ENCODE measurements at regions not wholly inside any gene's neighbourhood (a gene's known extent, or its start where the extent isn't known, plus 50 kb on each side); places are given as distances from the start of the nearest gene placed in this dataset.

DNA sequence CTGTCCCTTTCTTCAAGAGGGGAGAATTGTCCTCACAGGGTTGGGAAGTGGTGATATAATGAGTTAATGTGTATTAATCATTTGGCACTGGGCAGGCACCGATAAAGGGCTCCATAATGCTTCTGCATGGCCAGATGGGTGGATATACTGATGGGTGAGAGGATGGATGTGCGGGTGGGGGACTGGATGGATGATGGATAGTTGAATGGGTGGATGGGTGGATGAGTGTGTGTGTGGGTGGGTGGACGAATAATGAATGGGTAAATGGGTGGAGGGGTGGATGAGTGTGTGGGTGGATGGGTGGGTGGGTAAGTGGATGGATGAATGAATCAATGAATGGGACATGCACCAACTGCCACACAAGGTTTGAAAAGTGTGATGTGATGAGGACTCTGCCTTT is 127.2 kb downstream of the ACKR3 start:
- ATAC-seq: no peak
- Histone ChIP-seq H3K27ac (ENCODE audit: extremely low read depth, low read depth, low read length) (no peak overlapping the region), H3K4me1 (replicated peaks in 1 of 2; ENCODE audit: control insufficient read depth in 2 of 2, insufficient read depth in 2 of 2, low read length in 2 of 2) (no peaks in the 10 kb centered on the region), H3K4me3 (no peak overlapping the region), H3K27me3 (ENCODE audit: control insufficient read depth in 2 of 2, insufficient read depth in 2 of 2, low read length in 2 of 2) (peaks cover 0 to 19% of the 10 kb centered on the region in 2 experiments; a peak in 2 of 5 replicates), H3K4me2 (ENCODE audit: insufficient read depth, low read length) (no peak overlapping the region), H4K20me1 (replicated peaks; ENCODE audit: control insufficient read depth, insufficient read depth, low read length) (no peaks in the 10 kb centered on the region), H2AFZ (ENCODE audit: low read depth, low read length) (no peak overlapping the region), H3K79me2 (ENCODE audit: control insufficient read depth, insufficient read depth, low read length) (no peaks in the 10 kb centered on the region), H3K9me3 (replicated peaks; ENCODE audit: control insufficient read depth, insufficient read depth, low read depth, low read length) (no peaks in the 10 kb centered on the region), H3K36me3 (ENCODE audit: control insufficient read depth, insufficient read depth, low read length) (no peaks in the 10 kb centered on the region), H3K9me1 (ENCODE audit: control insufficient read depth, insufficient read depth, low read length) (no peaks in the 10 kb centered on the region), H3K9ac (ENCODE audit: insufficient read depth in 1 of 2, low read depth in 2 of 2, low read length in 2 of 2) (no peak overlapping the region)
- no peak for TF ChIP-seq NR2C1 (IDR thresholded peaks at IDR 0.05)
- no peak for TF ChIP-seq NR2C1 (tag; IDR thresholded peaks at IDR 0.05)
- TF ChIP-seq, protein P1, sequence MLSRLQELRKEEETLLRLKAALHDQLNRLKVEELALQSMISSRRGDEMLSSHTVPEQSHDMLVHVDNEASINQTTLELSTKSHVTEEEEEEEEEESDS (CRISPR knock-in tag; IDR thresholded peaks at IDR 0.05): no peak
- TF ChIP-seq EZH2 (IDR thresholded peaks at IDR 0.05; ENCODE audit: borderline replicate concordance, low read depth, low read length): no peak
- no peak for TF ChIP-seq ZNF143 (CRISPR knock-in tag; IDR thresholded peaks at IDR 0.05)
- no peak for TF ChIP-seq ZNF77 (CRISPR knock-in tag; IDR thresholded peaks at IDR 0.05)
- TF ChIP-seq, protein P2, sequence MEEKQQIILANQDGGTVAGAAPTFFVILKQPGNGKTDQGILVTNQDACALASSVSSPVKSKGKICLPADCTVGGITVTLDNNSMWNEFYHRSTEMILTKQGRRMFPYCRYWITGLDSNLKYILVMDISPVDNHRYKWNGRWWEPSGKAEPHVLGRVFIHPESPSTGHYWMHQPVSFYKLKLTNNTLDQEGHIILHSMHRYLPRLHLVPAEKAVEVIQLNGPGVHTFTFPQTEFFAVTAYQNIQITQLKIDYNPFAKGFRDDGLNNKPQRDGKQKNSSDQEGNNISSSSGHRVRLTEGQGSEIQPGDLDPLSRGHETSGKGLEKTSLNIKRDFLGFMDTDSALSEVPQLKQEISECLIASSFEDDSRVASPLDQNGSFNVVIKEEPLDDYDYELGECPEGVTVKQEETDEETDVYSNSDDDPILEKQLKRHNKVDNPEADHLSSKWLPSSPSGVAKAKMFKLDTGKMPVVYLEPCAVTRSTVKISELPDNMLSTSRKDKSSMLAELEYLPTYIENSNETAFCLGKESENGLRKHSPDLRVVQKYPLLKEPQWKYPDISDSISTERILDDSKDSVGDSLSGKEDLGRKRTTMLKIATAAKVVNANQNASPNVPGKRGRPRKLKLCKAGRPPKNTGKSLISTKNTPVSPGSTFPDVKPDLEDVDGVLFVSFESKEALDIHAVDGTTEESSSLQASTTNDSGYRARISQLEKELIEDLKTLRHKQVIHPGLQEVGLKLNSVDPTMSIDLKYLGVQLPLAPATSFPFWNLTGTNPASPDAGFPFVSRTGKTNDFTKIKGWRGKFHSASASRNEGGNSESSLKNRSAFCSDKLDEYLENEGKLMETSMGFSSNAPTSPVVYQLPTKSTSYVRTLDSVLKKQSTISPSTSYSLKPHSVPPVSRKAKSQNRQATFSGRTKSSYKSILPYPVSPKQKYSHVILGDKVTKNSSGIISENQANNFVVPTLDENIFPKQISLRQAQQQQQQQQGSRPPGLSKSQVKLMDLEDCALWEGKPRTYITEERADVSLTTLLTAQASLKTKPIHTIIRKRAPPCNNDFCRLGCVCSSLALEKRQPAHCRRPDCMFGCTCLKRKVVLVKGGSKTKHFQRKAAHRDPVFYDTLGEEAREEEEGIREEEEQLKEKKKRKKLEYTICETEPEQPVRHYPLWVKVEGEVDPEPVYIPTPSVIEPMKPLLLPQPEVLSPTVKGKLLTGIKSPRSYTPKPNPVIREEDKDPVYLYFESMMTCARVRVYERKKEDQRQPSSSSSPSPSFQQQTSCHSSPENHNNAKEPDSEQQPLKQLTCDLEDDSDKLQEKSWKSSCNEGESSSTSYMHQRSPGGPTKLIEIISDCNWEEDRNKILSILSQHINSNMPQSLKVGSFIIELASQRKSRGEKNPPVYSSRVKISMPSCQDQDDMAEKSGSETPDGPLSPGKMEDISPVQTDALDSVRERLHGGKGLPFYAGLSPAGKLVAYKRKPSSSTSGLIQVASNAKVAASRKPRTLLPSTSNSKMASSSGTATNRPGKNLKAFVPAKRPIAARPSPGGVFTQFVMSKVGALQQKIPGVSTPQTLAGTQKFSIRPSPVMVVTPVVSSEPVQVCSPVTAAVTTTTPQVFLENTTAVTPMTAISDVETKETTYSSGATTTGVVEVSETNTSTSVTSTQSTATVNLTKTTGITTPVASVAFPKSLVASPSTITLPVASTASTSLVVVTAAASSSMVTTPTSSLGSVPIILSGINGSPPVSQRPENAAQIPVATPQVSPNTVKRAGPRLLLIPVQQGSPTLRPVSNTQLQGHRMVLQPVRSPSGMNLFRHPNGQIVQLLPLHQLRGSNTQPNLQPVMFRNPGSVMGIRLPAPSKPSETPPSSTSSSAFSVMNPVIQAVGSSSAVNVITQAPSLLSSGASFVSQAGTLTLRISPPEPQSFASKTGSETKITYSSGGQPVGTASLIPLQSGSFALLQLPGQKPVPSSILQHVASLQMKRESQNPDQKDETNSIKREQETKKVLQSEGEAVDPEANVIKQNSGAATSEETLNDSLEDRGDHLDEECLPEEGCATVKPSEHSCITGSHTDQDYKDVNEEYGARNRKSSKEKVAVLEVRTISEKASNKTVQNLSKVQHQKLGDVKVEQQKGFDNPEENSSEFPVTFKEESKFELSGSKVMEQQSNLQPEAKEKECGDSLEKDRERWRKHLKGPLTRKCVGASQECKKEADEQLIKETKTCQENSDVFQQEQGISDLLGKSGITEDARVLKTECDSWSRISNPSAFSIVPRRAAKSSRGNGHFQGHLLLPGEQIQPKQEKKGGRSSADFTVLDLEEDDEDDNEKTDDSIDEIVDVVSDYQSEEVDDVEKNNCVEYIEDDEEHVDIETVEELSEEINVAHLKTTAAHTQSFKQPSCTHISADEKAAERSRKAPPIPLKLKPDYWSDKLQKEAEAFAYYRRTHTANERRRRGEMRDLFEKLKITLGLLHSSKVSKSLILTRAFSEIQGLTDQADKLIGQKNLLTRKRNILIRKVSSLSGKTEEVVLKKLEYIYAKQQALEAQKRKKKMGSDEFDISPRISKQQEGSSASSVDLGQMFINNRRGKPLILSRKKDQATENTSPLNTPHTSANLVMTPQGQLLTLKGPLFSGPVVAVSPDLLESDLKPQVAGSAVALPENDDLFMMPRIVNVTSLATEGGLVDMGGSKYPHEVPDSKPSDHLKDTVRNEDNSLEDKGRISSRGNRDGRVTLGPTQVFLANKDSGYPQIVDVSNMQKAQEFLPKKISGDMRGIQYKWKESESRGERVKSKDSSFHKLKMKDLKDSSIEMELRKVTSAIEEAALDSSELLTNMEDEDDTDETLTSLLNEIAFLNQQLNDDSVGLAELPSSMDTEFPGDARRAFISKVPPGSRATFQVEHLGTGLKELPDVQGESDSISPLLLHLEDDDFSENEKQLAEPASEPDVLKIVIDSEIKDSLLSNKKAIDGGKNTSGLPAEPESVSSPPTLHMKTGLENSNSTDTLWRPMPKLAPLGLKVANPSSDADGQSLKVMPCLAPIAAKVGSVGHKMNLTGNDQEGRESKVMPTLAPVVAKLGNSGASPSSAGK (IDR thresholded peaks at IDR 0.05): no peak
- TF ChIP-seq RFX7 (CRISPR knock-in tag; IDR thresholded peaks at IDR 0.05): no peak
- no peak for TF ChIP-seq YY1 (IDR thresholded peaks at IDR 0.05; ENCODE audit: borderline replicate concordance in 1 of 3, control insufficient read depth in 1 of 3, extremely low read depth in 1 of 3, insufficient read depth in 3 of 3, insufficient read length in 1 of 3, insufficient replicate concordance in 2 of 3, low read depth in 1 of 3, low read length in 2 of 3)
- no peak for TF ChIP-seq HDAC2 (IDR thresholded peaks at IDR 0.05)
- no peak for TF ChIP-seq NR2F6 (CRISPR knock-in tag; IDR thresholded peaks at IDR 0.05)
- no peak for TF ChIP-seq GTF2E2 (tag; IDR thresholded peaks at IDR 0.05)
- TF ChIP-seq POLR3G (IDR thresholded peaks at IDR 0.05; ENCODE audit: extremely low read depth, insufficient read length, insufficient replicate concordance): no peak
- intact Hi-C loops (cut with micrococcal nuclease): no loop called here
- no peak for DNase-seq (ENCODE audit: extremely low read depth in 1 of 4, low spot score in 3 of 4)
- BruUV-seq (replicated peaks): no TSS peak
- POLR2A ChIA-PET: no interaction called here
- FAIRE-seq: no peak
- CTCF ChIA-PET (ENCODE audit: low intra/inter-chr PET ratio): no interaction called here
- in situ Hi-C loops (cut with MboI): no loop called here
- WGBS (ENCODE audit: insufficient coverage, low coverage, missing lambda C conversion rate): 0% methylated on average over 2 of the region's 3 CpGs

Measured in K562 (cell line).